WTC11 (cell line): ENCODE measurements at regions not wholly inside any gene's neighbourhood (a gene's known extent, or its start where the extent isn't known, plus 50 kb on each side); places are given as distances from the start of the nearest gene placed in this dataset.

Experiments used
- ATAC-seq: fragments of 200-7000 bp; cut with Tn5 transposase; 2 replicates; pipeline ENCODE4 v1.10.0; 2021; ENCODE audit warnings: mild to moderate bottlenecking, moderate library complexity
- CTCF ChIA-PET: fragments of 300-600 bp; sonication (Branson Sonifier 250); formaldehyde crosslinking; loops from one replicate; lab custom pipeline; 2021; ENCODE audit warnings: antibody characterized with exemption; lab: Charles Lee
- POLR2A ChIA-PET: fragments of 350-600 bp; sonication (Branson Sonifier 250); formaldehyde crosslinking; loops from one replicate; lab custom pipeline; 2021; ENCODE audit warnings: antibody characterized with exemption; lab: Charles Lee
- DNase-seq: peaks from one replicate; pipeline ENCODE4 v3.0.0; 2021; ENCODE audit warnings: low spot score
- H3K27ac Mint-ChIP-seq: 2 replicates; pipeline ENCODE4 v1.8.0; 2021; ENCODE audit warnings: mixed read lengths
- H3K27me3 Mint-ChIP-seq: 2 replicates; pipeline ENCODE4 v1.8.0; 2021; ENCODE audit warnings: low read depth, mild to moderate bottlenecking, moderate library complexity, mixed read lengths
- H3K36me3 Mint-ChIP-seq: 2 replicates; pipeline ENCODE4 v1.8.0; 2021; ENCODE audit warnings: mixed read lengths
- H3K4me1 Mint-ChIP-seq: 2 replicates; pipeline ENCODE4 v1.8.0; 2022; ENCODE audit warnings: mixed read lengths
- H3K4me3 Mint-ChIP-seq: 2 replicates; pipeline ENCODE4 v1.8.0; 2021; ENCODE audit warnings: mild to moderate bottlenecking, moderate library complexity, mixed read lengths
- H3K9me3 Mint-ChIP-seq: 2 replicates; pipeline ENCODE4 v1.8.0; 2021; ENCODE audit warnings: mixed read lengths
- ATF6 ChIP-seq: sonication (generic); formaldehyde crosslinking; IDR thresholded peaks from 2 replicates; pipeline ENCODE4 v1.8.1; 2023; ENCODE audit warnings: mild to moderate bottlenecking, missing genetic modification reagents
- CREM ChIP-seq: sonication (generic); formaldehyde crosslinking; IDR thresholded peaks from 2 replicates; pipeline ENCODE4 v1.8.1; 2022; ENCODE audit warnings: mild to moderate bottlenecking, missing genetic modification reagents, moderate library complexity
- ESRRA ChIP-seq: sonication (generic); formaldehyde crosslinking; IDR thresholded peaks from 2 replicates; pipeline ENCODE4 v1.8.1; 2022; ENCODE audit warnings: mild to moderate bottlenecking, missing genetic modification reagents, borderline replicate concordance
- FOXK1 ChIP-seq: sonication (generic); formaldehyde crosslinking; IDR thresholded peaks from 2 replicates; pipeline ENCODE4 v1.8.0; 2022; ENCODE audit warnings: mild to moderate bottlenecking, moderate library complexity, missing genetic modification reagents
- JAZF1 ChIP-seq: fragments of 250-450 bp; sonication (Bioruptor Pico); IDR thresholded peaks from 2 replicates; pipeline ENCODE4 v1.9.0; 2021; ENCODE audit warnings: moderate library complexity, mild to moderate bottlenecking, inconsistent platforms
- JUN ChIP-seq: sonication (generic); formaldehyde crosslinking; IDR thresholded peaks from 2 replicates; pipeline ENCODE4 v1.8.0; 2023; ENCODE audit warnings: mild to moderate bottlenecking, missing genetic modification reagents
- MXD4 ChIP-seq: fragments of 250-450 bp; sonication (Bioruptor Pico); IDR thresholded peaks from 2 replicates; pipeline ENCODE4 v1.8.0; 2021; ENCODE audit warnings: mild to moderate bottlenecking, moderate library complexity, borderline replicate concordance
- PRDM15 ChIP-seq: sonication (generic); formaldehyde crosslinking; IDR thresholded peaks from 2 replicates; pipeline ENCODE4 v1.8.0; 2022; ENCODE audit warnings: missing genetic modification reagents
- PRRX2 ChIP-seq: fragments of 250-450 bp; sonication (Bioruptor Pico); IDR thresholded peaks from 2 replicates; pipeline ENCODE4 v1.8.0; 2021; ENCODE audit warnings: mild to moderate bottlenecking
- SOX15 ChIP-seq: fragments of 250-450 bp; sonication (Bioruptor Pico); IDR thresholded peaks from 2 replicates; pipeline ENCODE4 v1.9.0; 2021; ENCODE audit warnings: mild to moderate bottlenecking
- TCF7 ChIP-seq: sonication (generic); formaldehyde crosslinking; IDR thresholded peaks from 2 replicates; pipeline ENCODE4 v1.8.0; 2022; ENCODE audit warnings: mild to moderate bottlenecking, low read depth, missing genetic modification reagents, moderate library complexity
- TEAD4 ChIP-seq: sonication (generic); formaldehyde crosslinking; IDR thresholded peaks from 2 replicates; pipeline ENCODE4 v1.8.0; 2022; ENCODE audit warnings: mild to moderate bottlenecking, missing genetic modification reagents
- TP53 ChIP-seq: sonication (generic); formaldehyde crosslinking; IDR thresholded peaks from 2 replicates; pipeline ENCODE4 v1.8.1; 2023; ENCODE audit warnings: mild to moderate bottlenecking, missing genetic modification reagents
- TF ChIP-seq, protein P1 (sequence below): sonication (generic); formaldehyde crosslinking; IDR thresholded peaks from 2 replicates; pipeline ENCODE4 v1.8.1; 2022; ENCODE audit warnings: low read depth, mild to moderate bottlenecking, moderate library complexity, missing genetic modification reagents, borderline replicate concordance
- TF ChIP-seq, protein P2 (sequence below): sonication (generic); formaldehyde crosslinking; IDR thresholded peaks from 2 replicates; pipeline ENCODE4 v1.8.1; 2022; ENCODE audit warnings: mild to moderate bottlenecking, missing genetic modification reagents, moderate library complexity, borderline replicate concordance
- TF ChIP-seq, protein P3 (sequence below): sonication (generic); formaldehyde crosslinking; IDR thresholded peaks from 2 replicates; pipeline ENCODE4 v1.8.1; 2023; ENCODE audit warnings: mild to moderate bottlenecking, moderate library complexity, missing genetic modification reagents
- TF ChIP-seq, protein P4 (sequence below): sonication (generic); formaldehyde crosslinking; IDR thresholded peaks from 2 replicates; pipeline ENCODE4 v1.8.0; 2023; ENCODE audit warnings: mild to moderate bottlenecking, missing genetic modification reagents
- TF ChIP-seq, protein P5 (sequence below): sonication (generic); formaldehyde crosslinking; IDR thresholded peaks from 2 replicates; pipeline ENCODE4 v1.8.0; 2023; ENCODE audit warnings: missing genetic modification reagents
- TF ChIP-seq, protein P6 (sequence below): sonication (generic); formaldehyde crosslinking; IDR thresholded peaks from 2 replicates; pipeline ENCODE4 v1.8.1; 2023; ENCODE audit warnings: mild to moderate bottlenecking, missing genetic modification reagents, moderate library complexity
- TF ChIP-seq, protein P7 (sequence below): sonication (generic); formaldehyde crosslinking; IDR thresholded peaks from 2 replicates; pipeline ENCODE4 v1.8.1; 2023; ENCODE audit warnings: mild to moderate bottlenecking, missing genetic modification reagents, moderate library complexity

DNA sequence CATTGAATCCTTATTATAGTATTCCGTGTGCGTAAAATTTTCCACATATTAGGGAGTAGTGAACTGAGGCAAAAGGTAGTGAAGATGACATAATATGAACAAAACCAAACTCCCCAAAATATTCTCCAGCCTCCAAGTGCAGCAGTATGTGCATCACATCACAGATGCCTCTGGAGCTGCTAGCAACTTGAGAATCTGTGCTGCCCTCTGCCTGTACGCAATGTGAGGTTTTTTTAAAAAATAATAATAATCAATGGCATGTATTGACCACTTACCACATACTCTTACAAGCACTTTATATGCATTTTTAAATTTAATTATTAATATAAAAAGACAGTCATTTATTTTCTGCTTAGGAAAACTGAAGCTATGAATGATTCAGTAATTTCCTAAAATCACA lies 583.0 kb upstream of the SPRY2 start (continued):
- TF ChIP-seq PRDM15 (CRISPR knock-in tag) (no peak), ESRRA (no peak), CREM (no peak)
- TF ChIP-seq, protein P1, sequence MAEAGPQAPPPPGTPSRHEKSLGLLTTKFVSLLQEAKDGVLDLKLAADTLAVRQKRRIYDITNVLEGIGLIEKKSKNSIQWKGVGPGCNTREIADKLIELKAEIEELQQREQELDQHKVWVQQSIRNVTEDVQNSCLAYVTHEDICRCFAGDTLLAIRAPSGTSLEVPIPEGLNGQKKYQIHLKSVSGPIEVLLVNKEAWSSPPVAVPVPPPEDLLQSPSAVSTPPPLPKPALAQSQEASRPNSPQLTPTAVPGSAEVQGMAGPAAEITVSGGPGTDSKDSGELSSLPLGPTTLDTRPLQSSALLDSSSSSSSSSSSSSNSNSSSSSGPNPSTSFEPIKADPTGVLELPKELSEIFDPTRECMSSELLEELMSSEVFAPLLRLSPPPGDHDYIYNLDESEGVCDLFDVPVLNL (CRISPR knock-in tag) = no peak
- TF ChIP-seq, protein P2, sequence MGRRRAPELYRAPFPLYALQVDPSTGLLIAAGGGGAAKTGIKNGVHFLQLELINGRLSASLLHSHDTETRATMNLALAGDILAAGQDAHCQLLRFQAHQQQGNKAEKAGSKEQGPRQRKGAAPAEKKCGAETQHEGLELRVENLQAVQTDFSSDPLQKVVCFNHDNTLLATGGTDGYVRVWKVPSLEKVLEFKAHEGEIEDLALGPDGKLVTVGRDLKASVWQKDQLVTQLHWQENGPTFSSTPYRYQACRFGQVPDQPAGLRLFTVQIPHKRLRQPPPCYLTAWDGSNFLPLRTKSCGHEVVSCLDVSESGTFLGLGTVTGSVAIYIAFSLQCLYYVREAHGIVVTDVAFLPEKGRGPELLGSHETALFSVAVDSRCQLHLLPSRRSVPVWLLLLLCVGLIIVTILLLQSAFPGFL (CRISPR knock-in tag) = no peak
- TF ChIP-seq, protein P3, sequence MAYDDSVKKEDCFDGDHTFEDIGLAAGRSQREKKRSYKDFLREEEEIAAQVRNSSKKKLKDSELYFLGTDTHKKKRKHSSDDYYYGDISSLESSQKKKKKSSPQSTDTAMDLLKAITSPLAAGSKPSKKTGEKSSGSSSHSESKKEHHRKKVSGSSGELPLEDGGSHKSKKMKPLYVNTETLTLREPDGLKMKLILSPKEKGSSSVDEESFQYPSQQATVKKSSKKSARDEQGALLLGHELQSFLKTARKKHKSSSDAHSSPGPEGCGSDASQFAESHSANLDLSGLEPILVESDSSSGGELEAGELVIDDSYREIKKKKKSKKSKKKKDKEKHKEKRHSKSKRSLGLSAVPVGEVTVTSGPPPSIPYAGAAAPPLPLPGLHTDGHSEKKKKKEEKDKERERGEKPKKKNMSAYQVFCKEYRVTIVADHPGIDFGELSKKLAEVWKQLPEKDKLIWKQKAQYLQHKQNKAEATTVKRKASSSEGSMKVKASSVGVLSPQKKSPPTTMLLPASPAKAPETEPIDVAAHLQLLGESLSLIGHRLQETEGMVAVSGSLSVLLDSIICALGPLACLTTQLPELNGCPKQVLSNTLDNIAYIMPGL (CRISPR knock-in tag) = no peak
- TF ChIP-seq, protein P4, sequence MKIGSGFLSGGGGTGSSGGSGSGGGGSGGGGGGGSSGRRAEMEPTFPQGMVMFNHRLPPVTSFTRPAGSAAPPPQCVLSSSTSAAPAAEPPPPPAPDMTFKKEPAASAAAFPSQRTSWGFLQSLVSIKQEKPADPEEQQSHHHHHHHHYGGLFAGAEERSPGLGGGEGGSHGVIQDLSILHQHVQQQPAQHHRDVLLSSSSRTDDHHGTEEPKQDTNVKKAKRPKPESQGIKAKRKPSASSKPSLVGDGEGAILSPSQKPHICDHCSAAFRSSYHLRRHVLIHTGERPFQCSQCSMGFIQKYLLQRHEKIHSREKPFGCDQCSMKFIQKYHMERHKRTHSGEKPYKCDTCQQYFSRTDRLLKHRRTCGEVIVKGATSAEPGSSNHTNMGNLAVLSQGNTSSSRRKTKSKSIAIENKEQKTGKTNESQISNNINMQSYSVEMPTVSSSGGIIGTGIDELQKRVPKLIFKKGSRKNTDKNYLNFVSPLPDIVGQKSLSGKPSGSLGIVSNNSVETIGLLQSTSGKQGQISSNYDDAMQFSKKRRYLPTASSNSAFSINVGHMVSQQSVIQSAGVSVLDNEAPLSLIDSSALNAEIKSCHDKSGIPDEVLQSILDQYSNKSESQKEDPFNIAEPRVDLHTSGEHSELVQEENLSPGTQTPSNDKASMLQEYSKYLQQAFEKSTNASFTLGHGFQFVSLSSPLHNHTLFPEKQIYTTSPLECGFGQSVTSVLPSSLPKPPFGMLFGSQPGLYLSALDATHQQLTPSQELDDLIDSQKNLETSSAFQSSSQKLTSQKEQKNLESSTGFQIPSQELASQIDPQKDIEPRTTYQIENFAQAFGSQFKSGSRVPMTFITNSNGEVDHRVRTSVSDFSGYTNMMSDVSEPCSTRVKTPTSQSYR = no peak

DNA sequence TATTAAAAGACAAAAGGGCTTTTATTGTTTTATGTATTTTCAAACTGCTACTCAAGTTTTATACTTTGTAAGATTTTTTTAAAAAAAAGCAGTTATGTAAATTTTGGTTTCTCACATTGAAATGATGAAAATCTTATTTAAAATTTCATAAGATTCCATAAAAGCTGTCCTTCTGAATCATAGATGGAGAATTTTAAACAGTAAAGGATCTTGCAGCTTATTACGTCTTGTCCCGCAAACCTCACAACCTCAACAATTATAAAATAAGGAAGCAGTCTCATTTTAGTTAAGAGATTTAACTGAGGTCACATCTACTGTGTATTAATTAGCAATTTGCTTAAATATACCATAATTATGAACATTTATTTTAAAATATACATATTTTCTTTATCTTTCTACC lies 581.0 kb upstream of the SPRY2 start:
- Mint-ChIP-seq H3K27ac (no peak overlapping the region), H3K27me3 (no peaks in the 10 kb centered on the region), H3K36me3 (no peaks in the 10 kb centered on the region), H3K4me1 (no peaks in the 10 kb centered on the region), H3K4me3 (no peak overlapping the region), H3K9me3 (peaks cover 3% of the 10 kb centered on the region; the same call in 1 of the 2 replicates)
- DNase-seq = no peak
- CTCF ChIA-PET = no interaction called here
- POLR2A ChIA-PET = no interaction called here
- no peak for ATAC-seq
- no peak for TF ChIP-seq TP53
- TF ChIP-seq FOXK1 = no peak
- no peak for TF ChIP-seq TEAD4 (CRISPR knock-in tag)
- no peak for TF ChIP-seq CREM
- no peak for TF ChIP-seq JUN
- TF ChIP-seq ATF6 = no peak
- TF ChIP-seq, protein P5, sequence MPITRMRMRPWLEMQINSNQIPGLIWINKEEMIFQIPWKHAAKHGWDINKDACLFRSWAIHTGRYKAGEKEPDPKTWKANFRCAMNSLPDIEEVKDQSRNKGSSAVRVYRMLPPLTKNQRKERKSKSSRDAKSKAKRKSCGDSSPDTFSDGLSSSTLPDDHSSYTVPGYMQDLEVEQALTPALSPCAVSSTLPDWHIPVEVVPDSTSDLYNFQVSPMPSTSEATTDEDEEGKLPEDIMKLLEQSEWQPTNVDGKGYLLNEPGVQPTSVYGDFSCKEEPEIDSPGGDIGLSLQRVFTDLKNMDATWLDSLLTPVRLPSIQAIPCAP (CRISPR knock-in tag) = no peak
- TF ChIP-seq, protein P6, sequence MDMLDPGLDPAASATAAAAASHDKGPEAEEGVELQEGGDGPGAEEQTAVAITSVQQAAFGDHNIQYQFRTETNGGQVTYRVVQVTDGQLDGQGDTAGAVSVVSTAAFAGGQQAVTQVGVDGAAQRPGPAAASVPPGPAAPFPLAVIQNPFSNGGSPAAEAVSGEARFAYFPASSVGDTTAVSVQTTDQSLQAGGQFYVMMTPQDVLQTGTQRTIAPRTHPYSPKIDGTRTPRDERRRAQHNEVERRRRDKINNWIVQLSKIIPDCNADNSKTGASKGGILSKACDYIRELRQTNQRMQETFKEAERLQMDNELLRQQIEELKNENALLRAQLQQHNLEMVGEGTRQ (CRISPR knock-in tag) = no peak
- TF ChIP-seq PRRX2 (CRISPR knock-in tag) = no peak
- TF ChIP-seq TCF7 (CRISPR knock-in tag) = no peak
- no peak for TF ChIP-seq SOX15 (CRISPR knock-in tag)
- TF ChIP-seq, protein P7, sequence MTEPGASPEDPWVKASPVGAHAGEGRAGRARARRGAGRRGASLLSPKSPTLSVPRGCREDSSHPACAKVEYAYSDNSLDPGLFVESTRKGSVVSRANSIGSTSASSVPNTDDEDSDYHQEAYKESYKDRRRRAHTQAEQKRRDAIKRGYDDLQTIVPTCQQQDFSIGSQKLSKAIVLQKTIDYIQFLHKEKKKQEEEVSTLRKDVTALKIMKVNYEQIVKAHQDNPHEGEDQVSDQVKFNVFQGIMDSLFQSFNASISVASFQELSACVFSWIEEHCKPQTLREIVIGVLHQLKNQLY (CRISPR knock-in tag) = no peak
- TF ChIP-seq JAZF1 (CRISPR knock-in tag) = no peak
- TF ChIP-seq MXD4 (CRISPR knock-in tag) = no peak
- TF ChIP-seq, protein P3 (CRISPR knock-in tag) = no peak
